Spleen (tissue), 11 donors: ENCODE measurements at regions not wholly inside any gene's neighbourhood (a gene's known extent, or its start where the extent isn't known, plus 50 kb on each side); places are given as distances from the start of the nearest gene placed in this dataset.

Source experiments
- DNase-seq: peaks from one replicate; pipeline ENCODE4 v3.0.0-alpha.2; 2020
- H3K27ac ChIP-seq, 8 donors: fragments of 200-600 bp; sonication (generic) in 7 of 8; 1 replicate in 4 of 8; 2 replicates in 4 of 8; pipeline versions ENCODE4 v1.5.0 to v1.8.0; 2016 to 2021; ENCODE audit warnings: inconsistent platforms in 4 of 8, mild to moderate bottlenecking in 4 of 8, moderate library complexity in 1 of 8
- H3K27me3 ChIP-seq, 7 donors: fragments of 200-600 bp; sonication (generic) in 6 of 7; replicated peaks in 1 of 7; 1 replicate in 4 of 7; 2 replicates in 3 of 7; pipeline versions ENCODE4 v1.5.0 to v1.8.0; 2016 to 2021; ENCODE audit warnings: inconsistent platforms in 3 of 7, mild to moderate bottlenecking in 1 of 7
- H3K36me3 ChIP-seq, 6 donors: fragments of 200-600 bp; sonication (generic) in 5 of 6; 1 replicate in 4 of 6; 2 replicates in 2 of 6; pipeline versions ENCODE4 v1.5.0 to v1.8.0; 2016 to 2021; ENCODE audit warnings: inconsistent platforms in 2 of 6
- H3K4me1 ChIP-seq, 6 donors: fragments of 200-600 bp; sonication (generic) in 5 of 6; 1 replicate in 3 of 6; 2 replicates in 3 of 6; pipeline versions ENCODE4 v1.5.0 to v1.8.0; 2016 to 2021; ENCODE audit warnings: inconsistent platforms in 3 of 6
- H3K4me3 ChIP-seq, 8 donors: fragments of 200-600 bp; sonication (generic) in 7 of 8; 1 replicate in 4 of 8; 2 replicates in 4 of 8; pipeline versions ENCODE4 v1.5.0 to v1.8.0; 2016 to 2021; ENCODE audit warnings: inconsistent platforms in 4 of 8, mild to moderate bottlenecking in 4 of 8, moderate library complexity in 2 of 8
- H3K9me3 ChIP-seq, 8 donors: fragments of 200-600 bp; sonication (generic) in 7 of 8; 1 replicate in 4 of 8; 2 replicates in 4 of 8; pipeline versions ENCODE4 v1.5.0 to v1.8.0; 2016 to 2021; ENCODE audit warnings: inconsistent platforms in 4 of 8
- POLR2A ChIP-seq, 3 donors: fragments of 450-650 bp; IDR thresholded peaks; one replicate each; pipeline ENCODE4 v1.5.1; 2017; ENCODE audit warnings: antibody characterized with exemption in 3 of 3, mild to moderate bottlenecking in 1 of 3
- POLR2AphosphoS5 ChIP-seq, 3 donors: sonication (generic); formaldehyde crosslinking; IDR thresholded peaks; one replicate each; pipeline ENCODE4 v1.5.1; 2017; ENCODE audit warnings: antibody characterized with exemption in 3 of 3
- WGBS, 5 donors: extraction: QIAGEN DNeasy Blood & Tissue Kit in 3 of 5; methylation state at CpG; one replicate each; pipeline versions ENCODE4 v1.1.5 to v1.1.7; 2013 to 2018; 5-methylcytosine and 5-hydroxymethylcytosine counted together
- intact Hi-C: fragments of 100-400 bp; cut with DNase I; formaldehyde crosslinking; loops from one replicate; pipeline ENCODE4 v1.15.0; 2023; ENCODE audit warnings: low total_unique reads
- TF ChIP-seq, protein P1 (sequence below), 11 experiments: fragments of 200-600 bp in 7 of 11; fragments of 450-650 bp in 4 of 11; sonication (generic) in 4 of 11; IDR thresholded peaks in 8 of 11; conservative IDR thresholded peaks in 3 of 11; 1 replicate in 7 of 11; 2 replicates in 4 of 11; pipeline versions ENCODE4 v1.4.0 to v1.8.0; 2016 to 2021; ENCODE audit warnings: antibody characterized with exemption in 11 of 11, inconsistent platforms in 4 of 11, mild to moderate bottlenecking in 1 of 11
- donor health status: healthy with polysubstance abuse.
- donor health status: DM: no; HTN: no; CAD: no; lungs with moderate emphysema.
- donor health status: DM: no; HTN: no; CAD: no.
- donor health status: Bipolar disorder and iron deficiency.
- donor health status: healthy.
- donor health status: DM: no; HTN: no; CAD: no.
- donor health status: DM: yes; HTN: yes; CAD: no.

DNA sequence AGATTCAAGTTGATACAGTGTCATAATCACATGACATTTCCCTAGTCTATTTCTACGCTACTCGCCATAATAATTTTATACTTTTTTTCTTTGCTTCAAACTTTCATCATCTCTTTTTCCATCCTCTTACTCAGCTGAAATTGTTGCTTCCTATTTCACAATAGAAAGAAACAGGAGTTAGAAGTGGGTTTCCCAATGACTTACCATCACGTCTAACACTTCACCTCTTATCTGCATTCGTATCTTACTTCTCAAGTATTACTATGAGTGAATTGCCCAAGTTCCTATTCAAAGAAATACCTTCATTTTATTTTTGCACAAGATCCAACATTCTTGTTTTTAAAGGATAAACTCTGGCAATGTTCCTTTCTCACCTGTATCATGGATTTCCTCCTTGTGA lies 1539.9 kb downstream of the SI start:
- Histone ChIP-seq H3K4me3 (no peak overlapping the region), H3K9me3 (no peaks in the 10 kb centered on the region), H3K36me3 (no peaks in the 10 kb centered on the region), H3K27me3 (no peaks in the 10 kb centered on the region), H3K27ac (no peak overlapping the region), H3K4me1 (no peaks in the 10 kb centered on the region)
- 69 to 89% (median 83%) methylated on average over 4 of the region's 4 CpGs for WGBS, 5 donors
- intact Hi-C loops = no loop called here
- DNase-seq = no peak
- TF ChIP-seq POLR2AphosphoS5 (IDR thresholded peaks at IDR 0.05) (no peak), POLR2A (IDR thresholded peaks at IDR 0.05) (no peak)
- TF ChIP-seq, protein P1, sequence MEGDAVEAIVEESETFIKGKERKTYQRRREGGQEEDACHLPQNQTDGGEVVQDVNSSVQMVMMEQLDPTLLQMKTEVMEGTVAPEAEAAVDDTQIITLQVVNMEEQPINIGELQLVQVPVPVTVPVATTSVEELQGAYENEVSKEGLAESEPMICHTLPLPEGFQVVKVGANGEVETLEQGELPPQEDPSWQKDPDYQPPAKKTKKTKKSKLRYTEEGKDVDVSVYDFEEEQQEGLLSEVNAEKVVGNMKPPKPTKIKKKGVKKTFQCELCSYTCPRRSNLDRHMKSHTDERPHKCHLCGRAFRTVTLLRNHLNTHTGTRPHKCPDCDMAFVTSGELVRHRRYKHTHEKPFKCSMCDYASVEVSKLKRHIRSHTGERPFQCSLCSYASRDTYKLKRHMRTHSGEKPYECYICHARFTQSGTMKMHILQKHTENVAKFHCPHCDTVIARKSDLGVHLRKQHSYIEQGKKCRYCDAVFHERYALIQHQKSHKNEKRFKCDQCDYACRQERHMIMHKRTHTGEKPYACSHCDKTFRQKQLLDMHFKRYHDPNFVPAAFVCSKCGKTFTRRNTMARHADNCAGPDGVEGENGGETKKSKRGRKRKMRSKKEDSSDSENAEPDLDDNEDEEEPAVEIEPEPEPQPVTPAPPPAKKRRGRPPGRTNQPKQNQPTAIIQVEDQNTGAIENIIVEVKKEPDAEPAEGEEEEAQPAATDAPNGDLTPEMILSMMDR (IDR thresholded peaks at IDR 0.05 in 8 of 11, conservative IDR thresholded peaks at IDR 0.05 in 3 of 11) = no peak

DNA sequence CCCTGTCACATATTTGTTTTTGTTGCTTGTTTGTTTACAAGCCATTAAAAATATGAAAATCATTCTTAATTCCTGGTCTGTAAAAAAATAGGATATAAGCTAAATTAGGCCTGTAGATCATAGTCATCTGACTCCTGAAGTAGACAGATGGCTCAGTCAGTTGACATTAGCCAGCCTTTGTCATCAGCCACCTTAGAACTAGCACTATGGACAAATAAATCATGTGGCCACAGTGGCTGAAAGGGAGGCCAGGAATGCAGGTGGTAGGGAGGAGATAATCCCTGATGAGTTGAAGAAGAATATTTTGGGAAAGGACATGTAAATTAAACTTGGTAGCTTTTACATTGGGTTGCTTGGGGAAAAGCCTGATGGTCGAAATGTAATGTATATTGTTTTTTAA lies 1544.9 kb downstream of the SI start:
- 52 to 68% (median 63%) methylated on average over 1 of the region's 1 CpG for WGBS, 5 donors
- Histone ChIP-seq H3K4me3 (no peak overlapping the region), H3K27me3 (no peaks in the 10 kb centered on the region), H3K27ac (no peak overlapping the region), H3K9me3 (peaks cover 0 to 7% (median 0%) of the 10 kb centered on the region in 8 donors), H3K36me3 (no peaks in the 10 kb centered on the region), H3K4me1 (no peaks in the 10 kb centered on the region)
- TF ChIP-seq, protein P1 (IDR thresholded peaks at IDR 0.05 in 8 of 11, conservative IDR thresholded peaks at IDR 0.05 in 3 of 11) = no peak
- TF ChIP-seq POLR2AphosphoS5 (IDR thresholded peaks at IDR 0.05) = no peak
- TF ChIP-seq POLR2A (IDR thresholded peaks at IDR 0.05) = no peak
- DNase-seq = no peak
- intact Hi-C loops = no loop called here

DNA sequence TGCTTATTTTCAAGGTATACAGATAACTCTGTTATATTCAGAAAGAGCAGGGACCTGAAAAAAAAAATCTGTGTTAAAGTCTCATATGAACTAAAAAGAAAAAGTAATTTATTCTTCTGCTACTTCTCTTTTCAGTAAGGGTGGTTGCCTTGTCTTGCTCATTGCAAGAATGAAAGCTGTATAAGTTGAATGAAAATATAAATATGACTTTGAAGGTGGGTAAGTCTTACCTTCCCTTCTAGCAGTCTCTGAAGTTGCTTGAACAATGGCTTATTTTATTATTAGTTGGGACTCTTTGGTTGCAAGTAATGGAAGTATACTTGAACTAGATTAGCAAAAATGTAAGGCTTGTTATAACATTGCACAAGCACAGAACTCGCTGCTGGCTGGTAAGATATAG lies 1554.9 kb downstream of the SI start:
- H3K36me3 ChIP-seq = no peaks in the 10 kb centered on the region
- TF ChIP-seq, protein P1 (IDR thresholded peaks at IDR 0.05 in 8 of 11, conservative IDR thresholded peaks at IDR 0.05 in 3 of 11) = no peak
- no peak for TF ChIP-seq POLR2AphosphoS5 (IDR thresholded peaks at IDR 0.05)
- TF ChIP-seq POLR2A (IDR thresholded peaks at IDR 0.05) = no peak
- intact Hi-C loops = no loop called here

DNA sequence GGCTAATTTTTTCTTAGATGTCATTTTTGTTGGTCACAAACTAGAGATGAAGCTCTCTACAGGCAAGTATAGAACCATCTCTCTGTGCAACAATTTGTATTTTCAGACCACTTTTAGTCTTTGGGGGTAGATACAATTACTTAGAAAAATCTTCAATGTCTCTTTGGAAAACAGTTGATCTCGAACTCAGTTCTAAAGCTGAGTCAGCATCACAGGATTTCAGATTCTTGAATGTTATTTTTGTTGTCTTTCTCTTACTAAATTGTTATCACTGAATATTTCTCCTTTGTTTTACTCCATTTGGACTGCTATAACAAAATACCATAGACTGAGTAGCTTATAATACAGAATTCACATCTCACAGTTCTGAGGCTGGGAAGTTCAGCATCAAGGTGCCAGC lies 1557.0 kb downstream of the SI start:
- H3K36me3 ChIP-seq = no peaks in the 10 kb centered on the region
- no peak overlapping the region for H3K27ac ChIP-seq
- no peak for DNase-seq
- 59 to 85% (median 73%) methylated on average over 1 of the region's 1 CpG for WGBS, 5 donors
- TF ChIP-seq POLR2AphosphoS5 (IDR thresholded peaks at IDR 0.05) (no peak), POLR2A (IDR thresholded peaks at IDR 0.05) (no peak)
- TF ChIP-seq, protein P1 (IDR thresholded peaks at IDR 0.05 in 8 of 11, conservative IDR thresholded peaks at IDR 0.05 in 3 of 11) = no peak
- no peaks in the 10 kb centered on the region for H3K4me1 ChIP-seq
- no peaks in the 10 kb centered on the region for H3K9me3 ChIP-seq
- H3K27me3 ChIP-seq = no peaks in the 10 kb centered on the region
- intact Hi-C loops = no loop called here
- H3K4me3 ChIP-seq = no peak overlapping the region

More for the DNA sequence above, 1554.9 kb downstream of the SI start:
- WGBS, 5 donors = 73 to 83% (median 75%) methylated on average over 1 of the region's 1 CpG
- H3K27me3 ChIP-seq = no peaks in the 10 kb centered on the region
- no peaks in the 10 kb centered on the region for H3K4me1 ChIP-seq
- H3K27ac ChIP-seq = no peak overlapping the region
- DNase-seq = no peak
- no peak overlapping the region for H3K4me3 ChIP-seq
- no peaks in the 10 kb centered on the region for H3K9me3 ChIP-seq
